IMR-90 (cell line): ENCODE measurements at regions not wholly inside any gene's neighbourhood (a gene's known extent, or its start where the extent isn't known, plus 50 kb on each side); places are given as distances from the start of the nearest gene placed in this dataset.

Source experiments
- ATAC-seq: fragments of 200-7000 bp; cut with Tn5 transposase; 2 replicates; pipeline ENCODE4 v1.9.1; 2020; ENCODE audit warnings: low read depth, mild to moderate bottlenecking, moderate library complexity
- BruUV-seq: library from RNA; stranded (reverse); fragments of 400-500 nt; replicated peaks from 2 replicates; lab custom pipeline; 2021; lab: Mats Ljungman, UMichigan
- CTCF ChIA-PET: fragments of 300-600 bp; formaldehyde crosslinking; extraction: SDS; loops from one replicate; lab custom pipeline; 2021; ENCODE audit warnings: antibody characterized with exemption; lab: Yijun Ruan, JAX
- POLR2A ChIA-PET: fragments of 300-600 bp; sonication (Branson Sonifier 250); formaldehyde crosslinking; loops from one replicate; lab custom pipeline; 2022; ENCODE audit warnings: antibody characterized with exemption; ENCODE audit not compliant: unreplicated experiment; lab: Charles Lee
- DNase-seq: peaks from one replicate; pipeline ENCODE4 v3.0.0; 2013
- H2AFZ ChIP-seq: replicated peaks from 2 replicates; pipeline ENCODE3; 2013; ENCODE audit warnings: low read length, mild to moderate bottlenecking; ENCODE audit not compliant: poor library complexity
- H2AK5ac ChIP-seq: 2 replicates; pipeline ENCODE4 v1.6.1; 2013; ENCODE audit warnings: low read depth, low read length, inconsistent platforms
- H2AK9ac ChIP-seq: replicated peaks from 2 replicates; pipeline ENCODE3; 2013; ENCODE audit warnings: mild to moderate bottlenecking, low read depth, low read length, moderate library complexity; ENCODE audit not compliant: poor library complexity
- H2BK120ac ChIP-seq: 2 replicates; pipeline ENCODE4 v1.6.1; 2013; ENCODE audit warnings: low read depth, low read length, inconsistent platforms
- H2BK15ac ChIP-seq: 3 replicates; pipeline ENCODE4 v1.6.1; 2013; ENCODE audit warnings: low read depth, low read length, inconsistent platforms
- H2BK20ac ChIP-seq: 2 replicates; pipeline ENCODE4 v1.6.1; 2013; ENCODE audit warnings: low read depth, mild to moderate bottlenecking, inconsistent platforms, low read length, moderate library complexity
- H2BK5ac ChIP-seq: 2 replicates; pipeline ENCODE4 v1.6.1; 2013; ENCODE audit warnings: mild to moderate bottlenecking, low read depth, low read length, inconsistent platforms; ENCODE audit not compliant: poor library complexity, severe bottlenecking
- H3K14ac ChIP-seq: replicated peaks from 2 replicates; pipeline ENCODE4 v1.6.1; 2013; ENCODE audit warnings: low read depth, low read length, inconsistent platforms
- H3K18ac ChIP-seq: 2 replicates; pipeline ENCODE4 v1.6.1; 2013; ENCODE audit warnings: low read depth, low read length, control low read depth
- H3K23ac ChIP-seq: 2 replicates; pipeline ENCODE4 v1.6.1; 2013; ENCODE audit warnings: low read depth, low read length, inconsistent platforms
- H3K27ac ChIP-seq: 2 replicates; pipeline ENCODE4 v1.5.1; 2013; ENCODE audit warnings: mild to moderate bottlenecking, control low read depth, low read length; ENCODE audit not compliant: insufficient read depth
- H3K27me3 ChIP-seq: 2 replicates; pipeline ENCODE4 v1.6.1; 2013; ENCODE audit warnings: low read length; ENCODE audit not compliant: control insufficient read depth, insufficient read depth
- H3K36me3 ChIP-seq: 2 replicates; pipeline ENCODE4 v1.6.1; 2013; ENCODE audit warnings: low read length, mixed read lengths; ENCODE audit not compliant: control insufficient read depth, insufficient read depth
- H3K4ac ChIP-seq: 2 replicates; pipeline ENCODE4 v1.6.1; 2013; ENCODE audit warnings: low read depth, low read length, inconsistent platforms
- H3K4me1 ChIP-seq: 2 replicates; pipeline ENCODE4 v1.6.1; 2013; ENCODE audit warnings: low read length, mixed read lengths; ENCODE audit not compliant: control insufficient read depth, insufficient read depth
- H3K4me2 ChIP-seq: 2 replicates; pipeline ENCODE4 v1.6.1; 2013; ENCODE audit warnings: low read depth, mild to moderate bottlenecking, control low read depth, low read length, moderate library complexity
- H3K4me3 ChIP-seq: 2 replicates; pipeline ENCODE4 v1.5.1; 2013; ENCODE audit warnings: low read depth, mild to moderate bottlenecking, control low read depth, low read length, moderate library complexity; ENCODE audit not compliant: insufficient read depth
- H3K56ac ChIP-seq: 2 replicates; pipeline ENCODE4 v1.6.1; 2013; ENCODE audit warnings: low read length, inconsistent platforms; ENCODE audit not compliant: insufficient read depth; ENCODE audit errors: extremely low read depth
- H3K79me1 ChIP-seq, 2 experiments: 2 replicates each; pipeline ENCODE4 v1.6.1; 2013; ENCODE audit warnings: low read length in 2 of 2, inconsistent platforms in 1 of 2, low read depth in 1 of 2
- H3K9ac ChIP-seq: 2 replicates; pipeline ENCODE4 v1.6.1; 2013; ENCODE audit warnings: low read depth, low read length, control low read depth
- H3K9me1 ChIP-seq: 2 replicates; pipeline ENCODE4 v1.6.1; 2013; ENCODE audit warnings: low read length, inconsistent platforms; ENCODE audit not compliant: insufficient read depth
- H3K9me3 ChIP-seq: 2 replicates; pipeline ENCODE4 v1.6.1; 2013; ENCODE audit warnings: low read length; ENCODE audit not compliant: control insufficient read depth, insufficient read depth
- H4K20me1 ChIP-seq: 2 replicates; pipeline ENCODE4 v1.6.1; 2013; ENCODE audit warnings: low read length, inconsistent platforms; ENCODE audit not compliant: insufficient read depth
- H4K5ac ChIP-seq: 2 replicates; pipeline ENCODE4 v1.6.1; 2013; ENCODE audit warnings: mild to moderate bottlenecking, low read depth, low read length, control low read depth
- H4K8ac ChIP-seq, 2 experiments: 2 replicates each; pipeline ENCODE4 v1.6.1; 2013; ENCODE audit warnings: low read depth in 2 of 2, low read length in 2 of 2, control low read depth in 1 of 2, inconsistent platforms in 1 of 2
- H4K91ac ChIP-seq: 2 replicates; pipeline ENCODE4 v1.6.1; 2013; ENCODE audit warnings: low read depth, low read length, inconsistent platforms; ENCODE audit not compliant: insufficient read depth
- BHLHE40 ChIP-seq: fragments of 150-350 bp; IDR thresholded peaks from 2 replicates; pipeline ENCODE4 v1.6.1; 2016; ENCODE audit warnings: mild to moderate bottlenecking, low read depth, low read length
- CEBPB ChIP-seq: IDR thresholded peaks from 2 replicates; pipeline ENCODE4 v1.6.1; 2012; ENCODE audit warnings: low read depth, low read length, improper control_type of control experiment
- CHD1 ChIP-seq: IDR thresholded peaks from 2 replicates; pipeline ENCODE4 v1.6.1; 2012; ENCODE audit warnings: low read depth, low read length, improper control_type of control experiment
- CTCF ChIP-seq: conservative IDR thresholded peaks from 2 replicates; pipeline ENCODE4 v1.5.1; 2012; ENCODE audit warnings: mild to moderate bottlenecking, low read depth, low read length, improper control_type of control experiment
- ELK1 ChIP-seq: fragments of 150-350 bp; IDR thresholded peaks from 2 replicates; pipeline ENCODE4 v1.6.1; 2016; ENCODE audit warnings: low read depth, mild to moderate bottlenecking, low read length, moderate library complexity, borderline replicate concordance
- FOS ChIP-seq: fragments of 150-350 bp; IDR thresholded peaks from 2 replicates; pipeline ENCODE4 v1.6.1; 2016; ENCODE audit warnings: low read depth, low read length
- MAFK ChIP-seq: IDR thresholded peaks from 2 replicates; pipeline ENCODE4 v1.6.1; 2012; ENCODE audit warnings: low read depth, low read length, improper control_type of control experiment
- MAZ ChIP-seq: IDR thresholded peaks from 2 replicates; pipeline ENCODE4 v1.6.1; 2012; ENCODE audit warnings: low read depth, mild to moderate bottlenecking, low read length, improper control_type of control experiment, moderate library complexity, borderline replicate concordance
- MXI1 ChIP-seq: IDR thresholded peaks from 2 replicates; pipeline ENCODE4 v1.6.1; 2012; ENCODE audit warnings: low read depth, mild to moderate bottlenecking, low read length, moderate library complexity, borderline replicate concordance
- NFE2L2 ChIP-seq: fragments of 150-350 bp; IDR thresholded peaks from 2 replicates; pipeline ENCODE4 v1.6.1; 2016; ENCODE audit warnings: low read depth, mild to moderate bottlenecking, low read length
- POLR2A ChIP-seq: IDR thresholded peaks from 2 replicates; pipeline ENCODE4 v1.6.1; 2012; ENCODE audit warnings: mild to moderate bottlenecking, low read depth, low read length
- RAD21 ChIP-seq: IDR thresholded peaks from 2 replicates; pipeline ENCODE4 v1.6.1; 2012; ENCODE audit warnings: low read length, improper control_type of control experiment
- RCOR1 ChIP-seq: IDR thresholded peaks from 2 replicates; pipeline ENCODE4 v1.6.1; 2012; ENCODE audit warnings: mild to moderate bottlenecking, low read length, improper control_type of control experiment; ENCODE audit not compliant: insufficient replicate concordance
- RFX5 ChIP-seq: IDR thresholded peaks from 2 replicates; pipeline ENCODE4 v1.8.0; 2012; ENCODE audit warnings: low read depth, mild to moderate bottlenecking, low read length, moderate library complexity
- SMC3 ChIP-seq: fragments of 150-350 bp; IDR thresholded peaks from 2 replicates; pipeline ENCODE4 v1.6.1; 2016; ENCODE audit warnings: low read depth, mild to moderate bottlenecking, antibody characterized with exemption, low read length, moderate library complexity
- USF2 ChIP-seq: fragments of 150-350 bp; IDR thresholded peaks from 2 replicates; pipeline ENCODE4 v1.6.1; 2017; ENCODE audit warnings: mild to moderate bottlenecking, antibody characterized with exemption, low read length, low read depth
- WGBS, 2 experiments: methylation state at CpG; one replicate each; pipeline versions ENCODE4 v1.1.5 to v1.1.7; 2013; ENCODE audit warnings: missing lambda C conversion rate in 2 of 2; ENCODE audit not compliant: insufficient read length in 1 of 2; ENCODE audit errors: extremely low coverage in 2 of 2; 5-methylcytosine and 5-hydroxymethylcytosine counted together
- dilution Hi-C: fragments of 300-500 bp; cut with HindIII; formaldehyde crosslinking; loops from one replicate; pipeline ENCODE4 v1.14.3; 2018; ENCODE audit warnings: low sequenced_read_pairs; ENCODE audit not compliant: unreplicated experiment
- in situ Hi-C: fragments of 300-500 bp; cut with MboI; formaldehyde crosslinking; loops from 3 replicates; pipeline ENCODE4 v1.14.3; 2019; ENCODE audit warnings: low sequenced_read_pairs, inconsistent platforms, mixed read lengths
- intact Hi-C: fragments of 100-400 bp; cut with micrococcal nuclease; formaldehyde crosslinking; loops from 2 replicates; pipeline ENCODE4 v1.10.0; 2022

- no peaks in the 10 kb centered on the region for H3K9me1 ChIP-seq
- no peak overlapping the region for H4K8ac ChIP-seq
- no peak overlapping the region for H3K27ac ChIP-seq
- H3K56ac ChIP-seq: no peak overlapping the region
- ATAC-seq: no peak
- no peak overlapping the region for H2AFZ ChIP-seq
- no peak overlapping the region for H4K91ac ChIP-seq
- H4K20me1 ChIP-seq: no peaks in the 10 kb centered on the region
- DNase-seq: no peak
- in situ Hi-C loops (no loop called here), dilution Hi-C loops (no loop called here), intact Hi-C loops (no loop called here)
- H3K36me3 ChIP-seq: no peaks in the 10 kb centered on the region
- no peak overlapping the region for H3K4me3 ChIP-seq
- no peaks in the 10 kb centered on the region; the same call in none of the 2 replicates for H3K27me3 ChIP-seq
- ChIA-PET POLR2A (no interaction called here), CTCF (no interaction called here)
- H2AK9ac ChIP-seq: no peak overlapping the region
- H2AK5ac ChIP-seq: no peak overlapping the region
- H2BK120ac ChIP-seq: no peak overlapping the region
- H2BK15ac ChIP-seq: no peak overlapping the region
- no peaks in the 10 kb centered on the region; the same call in 1 of the 2 replicates for H3K4me1 ChIP-seq
- H3K79me1 ChIP-seq: no peaks in the 10 kb centered on the region
- H3K9me3 ChIP-seq: peaks cover 4% of the 10 kb centered on the region; the same call in 1 of the 2 replicates
- no peak overlapping the region for H2BK5ac ChIP-seq
- no peak overlapping the region for H2BK20ac ChIP-seq
- H3K18ac ChIP-seq: no peak overlapping the region
- H4K5ac ChIP-seq: no peak overlapping the region
- no peak overlapping the region for H3K14ac ChIP-seq
- WGBS, 2 experiments: no CpG with 5 or more reads among the region's 8 CpGs
- TF ChIP-seq CTCF (no peak), CHD1 (no peak), ELK1 (no peak), FOS (no peak), RFX5 (no peak), BHLHE40 (no peak), USF2 (no peak), SMC3 (no peak), MAFK (no peak), RAD21 (no peak), CEBPB (no peak), NFE2L2 (no peak), MAZ (no peak), RCOR1 (no peak), POLR2A (no peak), MXI1 (no peak)
- H3K4me2 ChIP-seq: no peak overlapping the region
- H3K9ac ChIP-seq: no peak overlapping the region
- BruUV-seq: no TSS peak
- H3K4ac ChIP-seq: no peak overlapping the region
- no peak overlapping the region for H3K23ac ChIP-seq
Observed at GRCh38 chr5:159536646-159537045, 206.4 kb upstream of the IL12B start.
